Transverse colon (tissue), 4 donors: ENCODE measurements at regions not wholly inside any gene's neighbourhood (a gene's known extent, or its start where the extent isn't known, plus 50 kb on each side); places are given as distances from the start of the nearest gene placed in this dataset.

ENCODE experiments used
- CTCF ChIP-seq, 5 experiments: fragments of 200-600 bp in 3 of 5; fragments of 450-650 bp in 2 of 5; sonication (generic) in 3 of 5; IDR thresholded peaks; 1 replicate in 2 of 5; 2 replicates in 3 of 5; pipeline ENCODE4 v1.5.1; 2016 to 2017; ENCODE audit warnings: antibody characterized with exemption in 5 of 5, inconsistent platforms in 3 of 5, mild to moderate bottlenecking in 2 of 5, moderate library complexity in 1 of 5
- EP300 ChIP-seq: sonication (generic); formaldehyde crosslinking; IDR thresholded peaks from one replicate; pipeline ENCODE4 v1.6.1; 2017; ENCODE audit warnings: antibody characterized with exemption, low read depth
- POLR2A ChIP-seq: fragments of 450-650 bp; IDR thresholded peaks from one replicate; pipeline ENCODE4 v1.6.1; 2016; ENCODE audit warnings: antibody characterized with exemption, mild to moderate bottlenecking, moderate library complexity
- POLR2AphosphoS5 ChIP-seq, 3 donors: sonication (generic); formaldehyde crosslinking; IDR thresholded peaks; one replicate each; pipeline ENCODE4 v1.6.1; 2016; ENCODE audit warnings: antibody characterized with exemption in 3 of 3

- no peak for TF ChIP-seq CTCF (IDR thresholded peaks at IDR 0.05)
- TF ChIP-seq POLR2A = no peak
- peak in 2 of 3 donors; percentile 51 to 55 for TF ChIP-seq POLR2AphosphoS5 (IDR thresholded peaks at IDR 0.05)
- TF ChIP-seq EP300 = no peak
Observed at GRCh38 chr7:104956753-104957450, 57.1 kb upstream of the KMT2E start.
